Ishikawa (cell line): ENCODE measurements at regions not wholly inside any gene's neighbourhood (a gene's known extent, or its start where the extent isn't known, plus 50 kb on each side); places are given as distances from the start of the nearest gene placed in this dataset.

Source experiments
- CEBPB ChIP-seq: IDR thresholded peaks from 2 replicates; pipeline ENCODE4 v1.6.1; 2012
- CREB1 ChIP-seq: IDR thresholded peaks from 2 replicates; pipeline ENCODE4 v1.6.1; 2012; ENCODE audit warnings: low read depth
- EP300 ChIP-seq: IDR thresholded peaks from 2 replicates; pipeline ENCODE4 v1.6.1; 2012; ENCODE audit warnings: borderline replicate concordance
- FOXM1 ChIP-seq: IDR thresholded peaks from 2 replicates; pipeline ENCODE4 v1.6.1; 2012; ENCODE audit warnings: low read depth, borderline replicate concordance
- RAD21 ChIP-seq: IDR thresholded peaks from 2 replicates; pipeline ENCODE4 v1.6.1; 2012; ENCODE audit warnings: low read depth
- REST ChIP-seq: IDR thresholded peaks from 2 replicates; pipeline ENCODE4 v1.6.1; 2012; ENCODE audit warnings: low read depth, mild to moderate bottlenecking
- TAF1 ChIP-seq: IDR thresholded peaks from 2 replicates; pipeline ENCODE4 v1.6.1; 2012; ENCODE audit warnings: low read depth, mild to moderate bottlenecking
- TCF12 ChIP-seq: IDR thresholded peaks from 2 replicates; pipeline ENCODE4 v1.6.1; 2012; ENCODE audit warnings: low read depth
- YY1 ChIP-seq: IDR thresholded peaks from 2 replicates; pipeline ENCODE4 v1.6.1; 2012; ENCODE audit warnings: low read depth
- ZBTB7A ChIP-seq: IDR thresholded peaks from 2 replicates; pipeline ENCODE4 v1.6.1; 2012; ENCODE audit warnings: low read depth
- TF ChIP-seq, protein P1 (sequence below): IDR thresholded peaks from 2 replicates; pipeline ENCODE4 v1.6.1; 2012

GRCh38 chr1:87785386-87785785, 456.7 kb downstream of the LMO4 start:
- TF ChIP-seq YY1, result no peak
- TF ChIP-seq CREB1, result no peak
- TF ChIP-seq CEBPB, result no peak
- TF ChIP-seq, protein P1, sequence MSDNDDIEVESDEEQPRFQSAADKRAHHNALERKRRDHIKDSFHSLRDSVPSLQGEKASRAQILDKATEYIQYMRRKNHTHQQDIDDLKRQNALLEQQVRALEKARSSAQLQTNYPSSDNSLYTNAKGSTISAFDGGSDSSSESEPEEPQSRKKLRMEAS, result no peak
- TF ChIP-seq REST, result no peak
- TF ChIP-seq RAD21, result no peak
- TF ChIP-seq EP300, result no peak
- TF ChIP-seq TAF1, result no peak
- TF ChIP-seq ZBTB7A, result no peak
- no peak for TF ChIP-seq TCF12
- TF ChIP-seq FOXM1, result no peak
